Esophagus squamous epithelium (tissue), 5 donors: ENCODE measurements at regions not wholly inside any gene's neighbourhood (a gene's known extent, or its start where the extent isn't known, plus 50 kb on each side); places are given as distances from the start of the nearest gene placed in this dataset.

ENCODE experiments used
- DNase-seq: peaks from one replicate; lab custom pipeline; 2025; lab: John Stamatoyannopoulos, UW
- H3K27ac ChIP-seq, 4 donors: fragments of 200-600 bp; sonication (generic); one replicate each; pipeline ENCODE4 v1.5.1; 2016 to 2019; ENCODE audit warnings: mild to moderate bottlenecking in 1 of 4
- H3K27me3 ChIP-seq, 4 donors: fragments of 200-600 bp; sonication (generic); 1 replicate in 3 of 4; 2 replicates in 1 of 4; pipeline versions ENCODE4 v1.5.1 to v1.6.0; 2017 to 2021; ENCODE audit warnings: antibody characterized with exemption in 1 of 4
- H3K36me3 ChIP-seq, 3 donors: fragments of 200-600 bp; sonication (generic); one replicate each; pipeline ENCODE4 v1.5.1; 2016 to 2019
- H3K4me1 ChIP-seq, 3 donors: fragments of 200-600 bp; sonication (generic); one replicate each; pipeline ENCODE4 v1.5.1; 2017 to 2019
- H3K4me3 ChIP-seq, 4 donors: fragments of 200-600 bp; sonication (generic); 1 replicate in 3 of 4; 2 replicates in 1 of 4; pipeline ENCODE4 v1.5.1; 2016 to 2019; ENCODE audit warnings: mild to moderate bottlenecking in 2 of 4, moderate library complexity in 1 of 4
- H3K9me3 ChIP-seq, 3 donors: fragments of 200-600 bp; sonication (generic); one replicate each; pipeline ENCODE4 v1.5.1; 2016 to 2019
- POLR2A ChIP-seq, 4 donors: fragments of 450-650 bp; IDR thresholded peaks; one replicate each; pipeline ENCODE4 v1.6.1; 2017; ENCODE audit warnings: antibody characterized with exemption in 4 of 4, mild to moderate bottlenecking in 4 of 4, moderate library complexity in 3 of 4
- WGBS, 2 donors: methylation state at CpG; one replicate each; pipeline ENCODE4 v1.1.5; 2018; 5-methylcytosine and 5-hydroxymethylcytosine counted together
- intact Hi-C: fragments of 100-400 bp; cut with DNase I; formaldehyde crosslinking; loops from one replicate; pipeline ENCODE4 v1.15.0; 2022
- TF ChIP-seq, protein P1 (sequence below), 6 experiments: fragments of 450-650 bp in 4 of 6; fragments of 200-600 bp in 2 of 6; sonication (generic) in 2 of 6; IDR thresholded peaks; one replicate each; pipeline ENCODE4 v1.5.1; 2016 to 2019; ENCODE audit warnings: antibody characterized with exemption in 6 of 6, mild to moderate bottlenecking in 4 of 6, moderate library complexity in 4 of 6
- donor health status: DM: yes; HTN: yes; CAD: no.

DNA sequence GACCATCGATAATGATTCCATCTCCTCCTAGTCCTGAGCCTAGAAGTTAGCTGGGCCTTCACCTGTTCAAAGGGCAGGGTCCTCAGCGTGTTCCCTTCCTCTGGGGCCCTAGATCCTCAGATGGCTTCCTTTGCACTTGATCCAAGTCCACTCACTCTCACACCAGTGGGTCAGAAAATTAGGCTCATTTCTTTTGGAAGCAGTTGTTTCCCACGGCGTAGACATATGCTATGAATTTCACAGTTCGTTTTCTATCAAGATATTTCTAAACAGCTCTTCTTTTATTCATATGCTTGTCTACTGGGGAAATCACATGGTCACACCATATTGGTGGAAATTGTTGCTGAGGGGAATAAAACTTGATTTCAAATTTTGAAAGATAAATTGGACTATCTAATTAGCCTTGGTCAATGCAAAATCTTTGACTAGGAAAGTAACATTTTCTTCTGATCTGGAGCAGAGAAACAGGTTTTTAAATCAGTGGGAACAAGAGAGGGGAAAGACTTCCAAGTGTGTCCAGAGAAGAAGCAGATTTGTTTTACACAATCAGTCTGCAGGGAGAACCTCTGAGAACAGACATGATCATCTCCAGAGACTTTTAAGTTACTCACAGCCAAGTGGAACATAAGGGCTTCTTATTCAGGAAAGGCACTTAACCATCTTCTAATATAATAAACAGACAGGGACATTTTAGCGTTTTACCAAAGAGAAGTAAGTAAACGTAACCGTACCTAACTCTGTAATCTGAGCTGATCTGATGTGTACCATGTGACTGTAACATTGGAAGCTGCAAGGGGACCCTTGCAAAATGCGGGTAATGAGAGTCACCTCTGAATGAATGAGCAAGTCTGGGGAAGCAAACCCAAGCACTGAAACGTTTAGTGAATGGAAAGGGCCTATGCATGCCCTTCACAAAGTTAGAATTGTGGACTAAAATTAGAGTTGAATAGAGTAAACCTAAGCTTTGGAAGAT, 455.7 kb upstream of the FAT1 start:
- no peaks in the 10 kb centered on the region for H3K27me3 ChIP-seq
- no peaks in the 10 kb centered on the region for H3K4me1 ChIP-seq
- no peak for DNase-seq
- H3K4me3 ChIP-seq, result no peak overlapping the region
- intact Hi-C loops, result no loop called here
- no peaks in the 10 kb centered on the region for H3K9me3 ChIP-seq
- WGBS, 2 donors, result 61% methylated on average over 10 of the region's 10 CpGs
- TF ChIP-seq, protein P1, sequence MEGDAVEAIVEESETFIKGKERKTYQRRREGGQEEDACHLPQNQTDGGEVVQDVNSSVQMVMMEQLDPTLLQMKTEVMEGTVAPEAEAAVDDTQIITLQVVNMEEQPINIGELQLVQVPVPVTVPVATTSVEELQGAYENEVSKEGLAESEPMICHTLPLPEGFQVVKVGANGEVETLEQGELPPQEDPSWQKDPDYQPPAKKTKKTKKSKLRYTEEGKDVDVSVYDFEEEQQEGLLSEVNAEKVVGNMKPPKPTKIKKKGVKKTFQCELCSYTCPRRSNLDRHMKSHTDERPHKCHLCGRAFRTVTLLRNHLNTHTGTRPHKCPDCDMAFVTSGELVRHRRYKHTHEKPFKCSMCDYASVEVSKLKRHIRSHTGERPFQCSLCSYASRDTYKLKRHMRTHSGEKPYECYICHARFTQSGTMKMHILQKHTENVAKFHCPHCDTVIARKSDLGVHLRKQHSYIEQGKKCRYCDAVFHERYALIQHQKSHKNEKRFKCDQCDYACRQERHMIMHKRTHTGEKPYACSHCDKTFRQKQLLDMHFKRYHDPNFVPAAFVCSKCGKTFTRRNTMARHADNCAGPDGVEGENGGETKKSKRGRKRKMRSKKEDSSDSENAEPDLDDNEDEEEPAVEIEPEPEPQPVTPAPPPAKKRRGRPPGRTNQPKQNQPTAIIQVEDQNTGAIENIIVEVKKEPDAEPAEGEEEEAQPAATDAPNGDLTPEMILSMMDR (IDR thresholded peaks at IDR 0.05), result no peak
- TF ChIP-seq POLR2A (IDR thresholded peaks at IDR 0.05), result no peak
- H3K27ac ChIP-seq, result no peak overlapping the region
- no peaks in the 10 kb centered on the region for H3K36me3 ChIP-seq

DNA sequence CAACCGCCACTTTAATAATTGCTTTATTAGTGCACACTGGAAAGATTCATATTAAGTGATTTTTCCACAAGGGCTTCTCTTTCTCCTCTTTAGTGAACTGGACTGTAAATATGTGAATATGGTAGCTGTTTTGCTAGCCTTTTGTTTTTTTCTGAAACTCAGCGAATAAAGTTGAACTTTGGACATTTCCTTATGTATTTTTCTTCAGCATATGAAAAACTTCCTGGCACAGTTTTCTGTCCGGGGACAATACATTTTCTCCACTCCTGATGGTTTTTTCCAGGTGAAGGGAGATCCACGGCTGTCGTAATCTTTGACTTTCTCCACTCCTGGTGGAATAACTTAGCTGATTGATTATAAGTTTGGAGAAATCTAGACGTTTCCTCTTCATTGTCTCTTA, 457.4 kb upstream of the FAT1 start:
- WGBS, 2 donors, result 51 to 62% methylated on average over 6 of the region's 6 CpGs
- no peak for TF ChIP-seq POLR2A (IDR thresholded peaks at IDR 0.05)
- TF ChIP-seq, protein P1 (IDR thresholded peaks at IDR 0.05), result no peak
- Histone ChIP-seq H3K36me3 (no peaks in the 10 kb centered on the region), H3K4me3 (no peak overlapping the region), H3K4me1 (peaks cover 0 to 4% (median 0%) of the 10 kb centered on the region in 3 donors), H3K27ac (no peak overlapping the region), H3K27me3 (no peaks in the 10 kb centered on the region), H3K9me3 (no peaks in the 10 kb centered on the region)
- DNase-seq, result no peak
- intact Hi-C loops, result no loop called here

GRCh38 chr4:187183346-187183745, 459.7 kb upstream of the FAT1 start:
- TF ChIP-seq POLR2A (IDR thresholded peaks at IDR 0.05), result no peak
- TF ChIP-seq, protein P1 (IDR thresholded peaks at IDR 0.05), result no peak
- Histone ChIP-seq H3K4me1 (peaks cover 0 to 4% (median 0%) of the 10 kb centered on the region in 3 donors), H3K27ac (no peak overlapping the region), H3K9me3 (no peaks in the 10 kb centered on the region), H3K4me3 (no peak overlapping the region), H3K27me3 (no peaks in the 10 kb centered on the region), H3K36me3 (no peaks in the 10 kb centered on the region)
- 77 to 88% methylated on average over 9 of the region's 9 CpGs for WGBS, 2 donors
- intact Hi-C loops, result no loop called here
- no peak for DNase-seq

GRCh38 chr4:187183826-187184225, 460.2 kb upstream of the FAT1 start:
- Histone ChIP-seq H3K36me3 (no peaks in the 10 kb centered on the region), H3K4me3 (no peak overlapping the region), H3K27ac (no peak overlapping the region), H3K27me3 (no peaks in the 10 kb centered on the region), H3K9me3 (no peaks in the 10 kb centered on the region), H3K4me1 (peaks cover 0 to 4% (median 0%) of the 10 kb centered on the region in 3 donors)
- intact Hi-C loops, result no loop called here
- DNase-seq, result no peak
- WGBS, 2 donors, result 58 to 59% methylated on average over 2 of the region's 2 CpGs
- no peak for TF ChIP-seq POLR2A (IDR thresholded peaks at IDR 0.05)
- TF ChIP-seq, protein P1 (IDR thresholded peaks at IDR 0.05), result no peak

DNA sequence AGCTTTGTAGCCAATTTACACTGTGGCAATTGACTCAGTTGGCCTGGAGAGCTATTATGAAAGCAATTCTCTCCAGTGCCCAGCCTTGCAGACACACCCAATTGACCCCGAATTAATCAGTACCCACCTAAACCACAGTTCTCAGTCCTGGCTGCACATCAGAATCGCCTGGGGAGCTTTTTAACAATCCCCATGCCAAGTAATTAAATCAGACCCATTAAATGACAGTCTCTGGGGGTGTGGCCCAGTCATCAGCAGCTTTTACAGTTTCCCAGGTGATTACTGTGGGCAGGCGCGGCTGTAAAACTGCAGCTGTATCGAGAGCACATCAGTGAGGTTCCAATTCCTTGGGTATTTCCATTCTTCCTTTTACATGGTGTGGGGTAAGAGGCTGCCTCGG, 460.9 kb upstream of the FAT1 start:
- 37 to 70% methylated on average over 3 to 5 of the region's 6 CpGs for WGBS, 2 donors
- TF ChIP-seq, protein P1 (IDR thresholded peaks at IDR 0.05), result no peak
- TF ChIP-seq POLR2A (IDR thresholded peaks at IDR 0.05), result no peak
- H3K36me3 ChIP-seq, result no peaks in the 10 kb centered on the region
- H3K9me3 ChIP-seq, result no peaks in the 10 kb centered on the region
- H3K27ac ChIP-seq, result no peak overlapping the region
- intact Hi-C loops, result no loop called here
- H3K27me3 ChIP-seq, result no peaks in the 10 kb centered on the region
- no peak overlapping the region for H3K4me3 ChIP-seq
- H3K4me1 ChIP-seq, result peaks cover 0 to 4% (median 0%) of the 10 kb centered on the region in 3 donors
- DNase-seq, result no peak
